ENCODE measurements at regions not wholly inside any gene's neighbourhood (a gene's known extent, or its start where the extent isn't known, plus 50 kb on each side); places are given as distances from the start of the nearest gene placed in this dataset.
"Not testable (repeated sequence)": the region's sequence is repeated elsewhere in the genome, so short reads cannot be mapped to it uniquely, and the experiment has no call there.

- POLR2A ChIA-PET, result no interaction called here
- no peak overlapping the region for H3K4me3 Mint-ChIP-seq
- ATAC-seq (ENCODE audit: low read depth) (no peak), DNase-seq (no peak)
- no peaks in the 10 kb centered on the region for H3K27me3 Mint-ChIP-seq
- no peaks in the 10 kb centered on the region for H3K36me3 Mint-ChIP-seq
- no peaks in the 10 kb centered on the region for H3K9me3 Mint-ChIP-seq
- H3K27ac Mint-ChIP-seq, result no peak overlapping the region
- H3K4me1 Mint-ChIP-seq, result no peaks in the 10 kb centered on the region
Measured at GRCh38 chr5:83889971-83890745, 169.5 kb upstream of the HAPLN1 start.

- Mint-ChIP-seq H3K4me3 (no peak overlapping the region), H3K4me1 (no peaks in the 10 kb centered on the region), H3K27me3 (peaks cover 2% of the 10 kb centered on the region), H3K36me3 (no peaks in the 10 kb centered on the region), H3K9me3 (peaks cover 1% of the 10 kb centered on the region), H3K27ac (no peak overlapping the region)
- no peak for ATAC-seq (ENCODE audit: low read depth)
- POLR2A ChIA-PET, result no interaction called here
- no peak for DNase-seq
Measured at GRCh38 chr5:83877911-83878706, 157.5 kb upstream of the HAPLN1 start.

DNA sequence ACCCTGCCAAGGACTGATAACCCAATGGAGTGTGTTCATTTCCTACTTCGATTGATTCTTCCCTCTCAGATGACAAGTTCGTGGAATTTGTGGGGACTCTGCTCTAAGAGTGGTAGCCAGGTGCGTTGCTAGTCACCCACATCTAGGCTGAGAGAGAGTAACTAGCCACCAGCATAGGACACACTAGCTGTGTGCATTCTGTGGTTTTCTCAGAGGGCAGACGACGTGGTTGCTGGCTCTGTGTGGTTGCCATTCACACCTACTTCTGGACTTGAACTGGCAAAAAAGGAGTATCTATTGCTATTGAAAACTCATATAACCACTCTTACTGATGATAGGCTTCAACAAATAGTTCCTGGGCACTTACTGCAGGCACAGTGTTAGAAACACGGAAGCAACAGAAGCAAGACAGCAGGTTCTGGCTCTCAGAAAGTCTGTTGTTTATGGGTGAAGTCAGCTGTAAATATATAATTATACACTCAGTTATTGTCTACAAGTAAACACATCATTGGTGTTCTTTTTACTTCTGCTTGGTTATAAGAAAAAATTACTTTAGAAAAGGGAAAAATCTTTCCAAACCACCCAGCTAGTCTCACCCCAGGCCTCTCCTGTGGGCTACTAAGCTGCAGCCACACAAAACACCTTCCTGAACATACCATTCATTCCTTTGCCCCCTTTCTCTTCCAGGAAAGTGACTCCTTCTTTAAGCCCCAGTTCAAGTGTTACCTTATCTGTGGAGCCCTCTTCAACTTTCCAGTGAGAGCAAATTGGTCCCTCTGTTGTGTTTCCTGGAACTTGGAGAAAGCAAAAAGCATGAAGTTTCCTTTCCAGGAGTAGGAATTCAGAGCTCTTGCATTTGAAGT, 151.1 kb upstream of the HAPLN1 start:
- no peaks in the 10 kb centered on the region for H3K4me1 Mint-ChIP-seq
- no peak for DNase-seq
- H3K27ac Mint-ChIP-seq, result no peak overlapping the region
- H3K36me3 Mint-ChIP-seq, result no peaks in the 10 kb centered on the region
- POLR2A ChIA-PET, result no interaction called here
- no peak overlapping the region for H3K4me3 Mint-ChIP-seq
- H3K9me3 Mint-ChIP-seq, result peaks cover 1% of the 10 kb centered on the region
- no peak for ATAC-seq (ENCODE audit: low read depth)
- H3K27me3 Mint-ChIP-seq, result no peaks in the 10 kb centered on the region

GRCh38 chr5:83866181-83866580, 145.5 kb upstream of the HAPLN1 start:
- no peaks in the 10 kb centered on the region for H3K36me3 Mint-ChIP-seq
- DNase-seq, result no peak
- no peak for ATAC-seq (ENCODE audit: low read depth)
- H3K27me3 Mint-ChIP-seq, result no peaks in the 10 kb centered on the region
- H3K4me3 Mint-ChIP-seq, result no peak overlapping the region
- no peaks in the 10 kb centered on the region for H3K4me1 Mint-ChIP-seq
- no peaks in the 10 kb centered on the region for H3K9me3 Mint-ChIP-seq
- no peak overlapping the region for H3K27ac Mint-ChIP-seq
- POLR2A ChIA-PET, result no interaction called here

- H3K27ac Mint-ChIP-seq, result no peak overlapping the region
- no peak overlapping the region for H3K4me3 Mint-ChIP-seq
- POLR2A ChIA-PET, result no interaction called here
- H3K27me3 Mint-ChIP-seq, result no peaks in the 10 kb centered on the region
- no peak for ATAC-seq (ENCODE audit: low read depth)
- no peaks in the 10 kb centered on the region for H3K4me1 Mint-ChIP-seq
- DNase-seq, result no peak
- H3K9me3 Mint-ChIP-seq, result no peaks in the 10 kb centered on the region
- H3K36me3 Mint-ChIP-seq, result no peaks in the 10 kb centered on the region
Measured at GRCh38 chr5:83865579-83865978, 144.9 kb upstream of the HAPLN1 start.

GRCh38 chr5:83864652-83865051, 144.0 kb upstream of the HAPLN1 start:
- DNase-seq (no peak), ATAC-seq (ENCODE audit: low read depth) (no peak)
- H3K4me3 Mint-ChIP-seq, result no peak overlapping the region

DNA sequence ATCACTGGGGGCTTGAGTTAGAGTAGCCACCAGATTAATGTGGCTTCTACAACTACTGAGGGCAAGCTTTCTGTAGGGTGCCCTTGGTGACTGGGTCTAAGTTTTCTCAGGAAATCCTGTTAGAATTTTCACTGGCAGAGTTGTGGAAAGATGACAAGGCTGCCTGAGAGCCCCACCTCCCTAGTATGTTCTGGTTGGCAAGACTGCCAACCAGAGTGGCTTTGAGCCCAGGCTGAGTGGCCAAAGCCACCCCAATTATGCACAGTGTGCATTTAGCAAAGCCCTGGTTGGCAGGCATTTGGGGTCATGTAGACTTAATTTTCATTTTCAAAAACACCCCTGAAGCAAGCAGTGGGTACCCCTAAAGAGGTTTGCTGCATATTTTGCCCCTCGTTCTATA, 136.7 kb upstream of the HAPLN1 start:
- no peaks in the 10 kb centered on the region for H3K9me3 Mint-ChIP-seq
- no peaks in the 10 kb centered on the region for H3K4me1 Mint-ChIP-seq
- H3K27me3 Mint-ChIP-seq, result peaks cover 7% of the 10 kb centered on the region
- H3K36me3 Mint-ChIP-seq, result no peaks in the 10 kb centered on the region
- DNase-seq (no peak), ATAC-seq (ENCODE audit: low read depth) (no peak)
- POLR2A ChIA-PET, result no interaction called here
- H3K27ac Mint-ChIP-seq, result no peak overlapping the region
- no peak overlapping the region for H3K4me3 Mint-ChIP-seq

More at GRCh38 chr5:83864652-83865051, 144.0 kb upstream of the HAPLN1 start:
- Mint-ChIP-seq H3K4me1 (no peaks in the 10 kb centered on the region), H3K27me3 (no peaks in the 10 kb centered on the region), H3K27ac (no peak overlapping the region), H3K36me3 (no peaks in the 10 kb centered on the region), H3K9me3 (no peaks in the 10 kb centered on the region)
- POLR2A ChIA-PET, result no interaction called here

- Mint-ChIP-seq H3K4me1 (no peaks in the 10 kb centered on the region), H3K4me3 (no peak overlapping the region), H3K27me3 (peaks cover 9% of the 10 kb centered on the region), H3K9me3 (no peaks in the 10 kb centered on the region), H3K36me3 (no peaks in the 10 kb centered on the region), H3K27ac (no peak overlapping the region)
- DNase-seq, result no peak
- ATAC-seq (ENCODE audit: low read depth), result no peak
- POLR2A ChIA-PET, result no interaction called here
Measured at GRCh38 chr5:83856881-83857280, 136.2 kb upstream of the HAPLN1 start.

DNA sequence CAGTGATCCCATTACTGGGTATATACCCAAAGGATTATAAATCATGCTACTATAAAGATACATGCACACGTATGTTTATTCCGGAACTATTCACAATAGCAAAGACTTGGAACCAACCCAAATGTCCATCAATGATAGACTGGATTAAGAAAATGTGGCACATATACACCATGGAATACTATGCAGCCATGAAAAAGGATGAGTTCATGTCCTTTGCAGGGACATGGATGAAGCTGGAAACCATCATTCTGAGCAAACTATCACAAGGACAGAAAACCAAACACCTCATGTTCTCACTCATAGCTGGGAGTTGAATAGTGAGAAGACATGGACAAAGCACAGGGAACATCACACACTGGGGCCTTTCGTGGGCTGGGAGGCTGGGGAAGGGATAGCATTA, 129.8 kb upstream of the HAPLN1 start:
- ATAC-seq (ENCODE audit: low read depth); H3K4me1 Mint-ChIP-seq; H3K27ac Mint-ChIP-seq: not testable (repeated sequence)

GRCh38 chr5:83848941-83849340, 128.3 kb upstream of the HAPLN1 start:
- Mint-ChIP-seq H3K27me3 (peaks cover 4% of the 10 kb centered on the region), H3K4me1 (peaks cover 18% of the 10 kb centered on the region), H3K36me3 (no peaks in the 10 kb centered on the region), H3K27ac (no peak overlapping the region), H3K9me3 (no peaks in the 10 kb centered on the region), H3K4me3 (no peak overlapping the region)
- ATAC-seq (ENCODE audit: low read depth) (no peak), DNase-seq (no peak)
- POLR2A ChIA-PET, result no interaction called here

More for the DNA sequence above, 129.8 kb upstream of the HAPLN1 start:
- H3K9me3 Mint-ChIP-seq, H3K36me3 Mint-ChIP-seq, H3K4me3 Mint-ChIP-seq, H3K27me3 Mint-ChIP-seq, DNase-seq, POLR2A ChIA-PET: not testable (repeated sequence)

- Mint-ChIP-seq H3K27ac (no peak overlapping the region), H3K27me3 (peaks cover 2% of the 10 kb centered on the region), H3K9me3 (peaks cover 2% of the 10 kb centered on the region), H3K4me1 (peaks cover 19% of the 10 kb centered on the region), H3K36me3 (no peaks in the 10 kb centered on the region), H3K4me3 (peak overlapping the region; percentile 3)
- ATAC-seq (ENCODE audit: low read depth), result no peak
- DNase-seq, result no peak
- POLR2A ChIA-PET, result no interaction called here
Measured at GRCh38 chr5:83846624-83847350, 126.1 kb upstream of the HAPLN1 start.

- Mint-ChIP-seq H3K4me3 (peak overlapping the region; percentile 71), H3K36me3 (no peaks in the 10 kb centered on the region), H3K27me3 (peaks cover 9% of the 10 kb centered on the region), H3K9me3 (peaks cover 6% of the 10 kb centered on the region), H3K27ac (peak overlapping the region; percentile 83), H3K4me1 (peaks cover 19% of the 10 kb centered on the region)
- peak; percentile 99 for ATAC-seq (ENCODE audit: low read depth)
- POLR2A ChIA-PET, result no interaction called here
- DNase-seq, result peak; percentile 34
Measured at GRCh38 chr5:83844449-83845068, 123.9 kb upstream of the HAPLN1 start.

- H3K4me1 Mint-ChIP-seq, result peaks cover 8% of the 10 kb centered on the region
- POLR2A ChIA-PET, result no interaction called here
- no peaks in the 10 kb centered on the region for H3K36me3 Mint-ChIP-seq
- H3K27ac Mint-ChIP-seq, result no peak overlapping the region
- H3K9me3 Mint-ChIP-seq, result peaks cover 6% of the 10 kb centered on the region
- DNase-seq (no peak), ATAC-seq (ENCODE audit: low read depth) (no peak)
- H3K4me3 Mint-ChIP-seq, result no peak overlapping the region
- H3K27me3 Mint-ChIP-seq, result peaks cover 18% of the 10 kb centered on the region
Measured at GRCh38 chr5:83839788-83840187, 119.1 kb upstream of the HAPLN1 start.

Measured in activated naive CD8-positive, alpha-beta T cell treated with anti-CD3 and anti-CD28 coated beads, Interleukin-2, amount 10 ng/mL, durations not matched to agents 7 days and 5 days (primary cell).